ENCODE measurements at regions not wholly inside any gene's neighbourhood (a gene's known extent, or its start where the extent isn't known, plus 50 kb on each side); places are given as distances from the start of the nearest gene placed in this dataset.

GRCh38 chr4:78675325-78675724, 100.8 kb upstream of the BMP2K start:
- Histone ChIP-seq H3K4me1 (ENCODE audit: control insufficient read depth, insufficient read depth, low read length) (no peaks in the 10 kb centered on the region), H3K27ac (ENCODE audit: extremely low read depth, low read depth, low read length) (no peak overlapping the region), H3K9me3 (ENCODE audit: control insufficient read depth, insufficient read depth, low read depth, low read length) (no peaks in the 10 kb centered on the region), H3K36me3 (ENCODE audit: control insufficient read depth in 2 of 2, insufficient read depth in 1 of 2, low read length in 2 of 2) (no peaks in the 10 kb centered on the region), H3K4me3 (ENCODE audit: low read depth, low read length) (no peak overlapping the region)
- ChIA-PET CTCF (interaction anchor here (0.6 to 1.3 kb wide), 2 partner anchors 8 to 1451 kb away, joined by 3 read pairs; no protein-coding TSS in a partner anchor), POLR2A (no interaction called here)
- TF ChIP-seq ZNF350 (tag by site-specific recombination; IDR thresholded peaks at IDR 0.05), result no peak
- TF ChIP-seq ZNF146 (tag by site-specific recombination; IDR thresholded peaks at IDR 0.05), result peak; percentile 13; the same call in 1 of the 2 replicates

GRCh38 chr4:78682070-78682469, 94.1 kb upstream of the BMP2K start:
- Histone ChIP-seq H3K36me3 (ENCODE audit: control insufficient read depth in 2 of 2, insufficient read depth in 1 of 2, low read length in 2 of 2) (no peaks in the 10 kb centered on the region), H3K4me1 (ENCODE audit: control insufficient read depth, insufficient read depth, low read length) (no peaks in the 10 kb centered on the region), H3K4me3 (ENCODE audit: low read depth, low read length) (no peak overlapping the region), H3K9me3 (ENCODE audit: control insufficient read depth, insufficient read depth, low read depth, low read length) (no peaks in the 10 kb centered on the region), H3K27ac (ENCODE audit: extremely low read depth, low read depth, low read length) (no peak overlapping the region)
- CTCF ChIA-PET, result no interaction called here
- TF ChIP-seq HOXD13 (CRISPR knock-in tag; IDR thresholded peaks at IDR 0.05; ENCODE audit: borderline replicate concordance), result no peak
- TF ChIP-seq ZNF654 (tag by site-specific recombination; IDR thresholded peaks at IDR 0.05; ENCODE audit: low read depth), result no peak
- no peak for TF ChIP-seq ZFHX2 (tag by site-specific recombination; conservative IDR thresholded peaks at IDR 0.05)
- TF ChIP-seq ZNF510 (tag by site-specific recombination; IDR thresholded peaks at IDR 0.05; ENCODE audit: insufficient replicate concordance), result no peak
- no peak for TF ChIP-seq PATZ1 (tag by site-specific recombination; IDR thresholded peaks at IDR 0.05)
- no peak for TF ChIP-seq SCRT1 (tag by site-specific recombination; IDR thresholded peaks at IDR 0.05; ENCODE audit: borderline replicate concordance)
- no peak for TF ChIP-seq ZNF792 (tag by site-specific recombination; IDR thresholded peaks at IDR 0.05)
- POLR2A ChIA-PET, result no interaction called here

GRCh38 chr4:78683352-78683751, 92.8 kb upstream of the BMP2K start:
- no peak for TF ChIP-seq ZNF830 (tag by site-specific recombination; IDR thresholded peaks at IDR 0.05; ENCODE audit: low read depth)
- TF ChIP-seq KLF7 (tag by site-specific recombination; IDR thresholded peaks at IDR 0.05; ENCODE audit: borderline replicate concordance), result no peak
- H3K4me3 ChIP-seq (ENCODE audit: low read depth, low read length), result no peak overlapping the region
- H3K36me3 ChIP-seq (ENCODE audit: control insufficient read depth in 2 of 2, insufficient read depth in 1 of 2, low read length in 2 of 2), result no peaks in the 10 kb centered on the region
- ChIA-PET CTCF (interaction anchor here (0.7 to 1.0 kb wide), 4 partner anchors 8 to 1317 kb away, joined by 3 read pairs; no protein-coding TSS in a partner anchor), POLR2A (no interaction called here)
- H3K9me3 ChIP-seq (ENCODE audit: control insufficient read depth, insufficient read depth, low read depth, low read length), result no peaks in the 10 kb centered on the region
- no peaks in the 10 kb centered on the region for H3K4me1 ChIP-seq (ENCODE audit: control insufficient read depth, insufficient read depth, low read length)
- no peak overlapping the region for H3K27ac ChIP-seq (ENCODE audit: extremely low read depth, low read depth, low read length)

DNA sequence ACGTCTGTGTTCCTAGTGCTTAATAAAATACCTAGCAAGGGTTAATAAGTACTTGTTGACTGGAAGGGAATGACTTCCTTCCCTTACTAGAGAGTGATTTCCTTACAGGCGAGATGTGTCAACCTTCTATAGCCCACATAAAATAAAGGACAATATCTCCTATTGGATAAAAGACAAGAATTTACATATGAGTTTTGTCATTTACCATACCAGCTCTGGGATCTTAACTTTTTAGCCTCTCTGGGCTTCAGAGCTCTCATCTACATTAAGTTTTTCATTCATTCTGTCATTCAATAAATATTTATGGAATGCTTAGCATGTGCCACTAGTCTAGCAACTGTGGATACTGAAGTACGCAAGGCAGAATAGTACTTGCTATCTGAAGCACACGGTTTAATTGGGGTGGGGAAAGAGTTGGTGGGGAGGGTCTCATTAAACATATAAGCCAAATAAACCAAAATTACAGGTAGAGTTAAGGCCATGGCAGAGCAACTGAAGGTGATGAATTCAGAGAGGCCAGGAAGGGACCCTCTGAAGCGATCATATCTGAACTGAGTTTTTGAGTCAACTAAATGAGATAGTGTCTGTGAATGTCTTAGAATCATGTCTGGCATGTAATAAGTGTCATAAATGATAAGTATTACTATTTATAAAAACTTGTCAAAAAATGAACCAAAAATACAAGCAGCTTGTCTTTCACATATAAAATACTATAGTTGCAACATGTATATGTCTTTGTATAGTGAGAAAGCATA, 91.6 kb upstream of the BMP2K start:
- H3K36me3 ChIP-seq (ENCODE audit: control insufficient read depth in 2 of 2, insufficient read depth in 1 of 2, low read length in 2 of 2), result no peaks in the 10 kb centered on the region
- H3K9me3 ChIP-seq (ENCODE audit: control insufficient read depth, insufficient read depth, low read depth, low read length), result no peaks in the 10 kb centered on the region
- no peaks in the 10 kb centered on the region for H3K4me1 ChIP-seq (ENCODE audit: control insufficient read depth, insufficient read depth, low read length)
- no peak overlapping the region for H3K4me3 ChIP-seq (ENCODE audit: low read depth, low read length)
- ChIA-PET POLR2A (no interaction called here), CTCF (interaction anchor here (0.6 to 1.1 kb wide), 6 partner anchors 9 to 1318 kb away, joined by 3 to 6 read pairs (median 3); no protein-coding TSS in a partner anchor)
- no peak overlapping the region for H3K27ac ChIP-seq (ENCODE audit: extremely low read depth, low read depth, low read length)
- TF ChIP-seq ZNF48 (tag by site-specific recombination; IDR thresholded peaks at IDR 0.05), result no peak
- no peak for TF ChIP-seq ZNF621 (tag by site-specific recombination; IDR thresholded peaks at IDR 0.05)
- no peak for TF ChIP-seq ZNF221 (tag by site-specific recombination; IDR thresholded peaks at IDR 0.05; ENCODE audit: borderline replicate concordance)
- TF ChIP-seq, protein P1, sequence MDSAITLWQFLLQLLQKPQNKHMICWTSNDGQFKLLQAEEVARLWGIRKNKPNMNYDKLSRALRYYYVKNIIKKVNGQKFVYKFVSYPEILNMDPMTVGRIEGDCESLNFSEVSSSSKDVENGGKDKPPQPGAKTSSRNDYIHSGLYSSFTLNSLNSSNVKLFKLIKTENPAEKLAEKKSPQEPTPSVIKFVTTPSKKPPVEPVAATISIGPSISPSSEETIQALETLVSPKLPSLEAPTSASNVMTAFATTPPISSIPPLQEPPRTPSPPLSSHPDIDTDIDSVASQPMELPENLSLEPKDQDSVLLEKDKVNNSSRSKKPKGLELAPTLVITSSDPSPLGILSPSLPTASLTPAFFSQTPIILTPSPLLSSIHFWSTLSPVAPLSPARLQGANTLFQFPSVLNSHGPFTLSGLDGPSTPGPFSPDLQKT (IDR thresholded peaks at IDR 0.05; ENCODE audit: borderline replicate concordance, low read depth, low read length), result no peak
- TF ChIP-seq, protein P2, sequence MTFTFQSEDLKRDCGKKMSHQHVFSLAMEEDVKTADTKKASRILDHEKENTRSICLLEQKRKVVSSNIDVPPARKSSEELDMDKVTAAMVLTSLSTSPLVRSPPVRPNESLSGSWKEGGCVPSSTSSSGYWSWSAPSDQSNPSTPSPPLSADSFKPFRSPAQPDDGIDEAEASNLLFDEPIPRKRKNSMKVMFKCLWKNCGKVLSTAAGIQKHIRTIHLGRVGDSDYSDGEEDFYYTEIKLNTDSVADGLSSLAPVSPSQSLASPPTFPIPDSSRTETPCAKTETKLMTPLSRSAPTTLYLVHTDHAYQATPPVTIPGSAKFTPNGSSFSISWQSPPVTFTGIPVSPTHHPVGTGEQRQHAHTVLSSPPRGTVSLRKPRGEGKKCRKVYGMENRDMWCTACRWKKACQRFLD (tag by site-specific recombination; IDR thresholded peaks at IDR 0.05), result no peak
